ENCODE measurements at regions not wholly inside any gene's neighbourhood (a gene's known extent, or its start where the extent isn't known, plus 50 kb on each side); places are given as distances from the start of the nearest gene placed in this dataset.
"Not testable (repeated sequence)": the region's sequence is repeated elsewhere in the genome, so short reads cannot be mapped to it uniquely, and the experiment has no call there.

DNA sequence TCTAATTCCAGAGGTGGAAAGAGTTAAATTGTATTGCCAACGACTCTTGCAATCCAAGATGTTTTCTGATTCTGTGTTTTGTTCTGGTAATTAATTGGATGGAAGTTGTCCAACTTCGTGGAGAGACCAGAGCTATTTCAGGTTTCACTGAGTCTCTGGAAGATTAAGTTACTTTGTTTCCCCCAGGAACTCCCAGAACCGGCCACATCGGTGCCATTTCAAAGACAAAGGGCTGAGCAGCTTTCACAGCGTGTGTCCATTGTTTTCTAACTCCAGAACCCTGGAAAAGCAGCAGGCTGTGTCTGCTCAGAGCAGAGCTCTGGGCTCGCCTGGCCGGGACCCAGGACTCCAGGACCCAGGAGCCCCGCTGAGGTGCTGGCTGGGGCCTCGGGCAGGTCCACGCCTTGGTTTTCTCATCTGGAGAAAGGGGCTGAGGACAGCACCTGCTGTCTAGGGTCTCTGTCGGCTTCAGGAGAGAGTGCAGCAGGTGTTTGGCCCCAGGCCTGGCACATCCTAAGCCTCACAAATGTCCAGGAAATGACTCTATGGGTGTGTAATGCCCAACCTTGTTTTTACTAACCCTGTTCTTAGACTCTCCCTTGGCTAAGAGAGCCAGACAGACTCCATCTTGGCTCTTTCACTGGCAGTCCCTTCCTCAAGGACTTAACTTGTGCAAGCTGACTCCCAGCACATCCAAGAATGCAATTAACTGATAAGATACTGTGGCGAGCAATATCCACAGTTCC is 86.0 kb upstream of the SFSWAP start:
- DNase-seq: not testable (repeated sequence)

DNA sequence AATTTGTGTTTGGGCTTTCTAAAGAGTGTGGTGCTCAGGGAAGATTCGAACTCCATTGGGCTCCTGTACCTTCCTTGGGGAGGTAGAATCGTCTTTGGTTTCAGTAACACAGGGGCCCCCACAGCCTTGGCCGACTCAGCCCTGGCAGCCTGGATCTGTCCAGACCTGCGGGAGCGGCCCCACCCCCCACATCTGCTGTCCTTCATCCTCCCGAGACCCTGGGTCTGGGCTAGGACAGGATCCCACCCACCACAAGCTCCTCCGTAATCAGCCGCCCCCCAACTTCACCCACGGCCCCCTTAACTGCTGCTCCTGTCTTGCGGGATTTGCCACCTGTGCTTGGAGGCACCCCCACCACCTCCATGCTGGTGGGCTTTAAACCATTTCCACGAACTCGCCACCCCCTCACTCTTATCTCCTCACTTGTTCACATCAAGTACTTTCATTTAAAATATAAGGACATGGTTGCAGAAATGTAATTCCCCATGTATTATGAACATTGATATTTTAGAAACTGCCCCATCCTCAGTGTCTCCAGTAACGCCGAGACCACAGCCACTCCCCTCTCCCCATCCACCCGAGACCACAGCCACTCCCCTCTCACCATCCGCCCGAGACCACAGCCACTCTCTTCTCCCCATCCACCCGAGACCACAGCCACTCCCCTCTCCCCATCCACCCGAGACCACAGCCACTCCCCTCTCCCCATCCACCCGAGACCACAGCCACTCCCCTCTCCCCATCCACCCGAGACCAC is 84.7 kb upstream of the SFSWAP start:
- not testable (repeated sequence) for DNase-seq

DNA sequence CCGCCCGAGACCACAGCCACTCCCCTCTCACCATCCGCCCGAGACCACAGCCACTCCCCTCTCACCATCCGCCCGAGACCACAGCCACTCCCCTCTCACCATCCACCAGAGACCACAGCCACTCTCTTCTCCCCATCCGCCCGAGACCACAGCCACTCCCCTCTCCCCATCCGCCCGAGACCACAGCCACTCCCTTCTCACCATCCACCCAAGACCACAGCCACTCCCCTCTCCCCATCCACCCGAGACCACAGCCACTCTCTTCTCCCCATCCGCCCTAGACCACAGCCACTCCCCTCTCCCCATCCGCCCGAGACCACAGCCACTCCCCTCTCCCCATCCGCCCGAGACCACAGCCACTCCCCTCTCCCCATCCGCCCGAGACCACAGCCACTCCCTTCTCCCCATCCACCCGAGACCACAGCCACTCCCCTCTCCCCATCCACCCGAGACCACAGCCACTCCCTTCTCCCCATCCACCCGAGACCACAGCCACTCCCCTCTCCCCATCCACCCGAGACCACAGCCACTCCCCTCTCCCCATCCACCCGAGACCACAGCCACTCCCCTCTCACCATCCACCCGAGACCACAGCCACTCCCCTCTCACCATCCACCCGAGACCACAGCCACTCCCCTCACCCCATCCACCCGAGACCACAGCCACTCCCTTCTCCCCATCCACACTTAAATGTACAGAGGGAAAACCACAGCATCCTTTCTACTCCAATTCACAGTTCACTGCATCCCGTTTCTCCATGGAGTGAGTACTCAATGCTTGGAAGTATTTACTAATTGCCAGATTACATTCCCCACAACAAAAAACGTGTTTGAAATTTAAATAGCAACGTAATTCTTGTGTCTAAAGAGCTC is 83.5 kb upstream of the SFSWAP start:
- peak; percentile 64 for DNase-seq

DNA sequence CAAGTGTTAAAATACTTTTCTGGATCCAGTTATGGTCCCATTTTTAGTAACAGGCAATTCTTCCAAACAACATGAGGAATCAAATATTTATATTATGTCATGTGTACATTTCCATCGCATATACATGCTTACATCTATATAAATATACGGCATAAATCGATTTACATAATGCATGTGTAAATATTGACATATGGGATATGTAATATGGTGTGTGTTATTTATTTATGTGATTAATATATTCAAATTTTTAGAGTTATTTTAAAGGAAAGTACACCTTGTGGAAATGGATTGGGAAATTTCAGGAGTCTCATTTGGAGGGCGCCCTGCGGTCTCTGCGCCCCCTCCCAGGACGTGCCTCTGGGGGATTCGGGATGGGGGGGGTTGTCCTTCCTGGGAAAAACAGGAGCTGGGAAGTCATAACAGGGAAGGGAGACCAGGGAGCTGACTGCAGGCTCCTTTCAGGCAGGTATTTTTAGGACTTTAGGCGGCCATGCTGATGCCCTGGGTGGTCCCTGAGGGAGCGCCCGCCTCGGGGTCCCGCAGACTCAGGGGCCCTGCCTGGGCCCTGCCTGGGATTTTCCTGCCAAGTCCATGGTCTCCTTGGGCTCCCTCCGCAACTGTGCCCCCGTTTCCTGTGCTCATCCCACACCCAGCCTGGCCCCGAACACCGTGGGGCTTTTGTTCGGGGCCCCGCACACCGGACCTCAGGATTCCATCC is 82.7 kb upstream of the SFSWAP start:
- DNase-seq: no peak

DNA sequence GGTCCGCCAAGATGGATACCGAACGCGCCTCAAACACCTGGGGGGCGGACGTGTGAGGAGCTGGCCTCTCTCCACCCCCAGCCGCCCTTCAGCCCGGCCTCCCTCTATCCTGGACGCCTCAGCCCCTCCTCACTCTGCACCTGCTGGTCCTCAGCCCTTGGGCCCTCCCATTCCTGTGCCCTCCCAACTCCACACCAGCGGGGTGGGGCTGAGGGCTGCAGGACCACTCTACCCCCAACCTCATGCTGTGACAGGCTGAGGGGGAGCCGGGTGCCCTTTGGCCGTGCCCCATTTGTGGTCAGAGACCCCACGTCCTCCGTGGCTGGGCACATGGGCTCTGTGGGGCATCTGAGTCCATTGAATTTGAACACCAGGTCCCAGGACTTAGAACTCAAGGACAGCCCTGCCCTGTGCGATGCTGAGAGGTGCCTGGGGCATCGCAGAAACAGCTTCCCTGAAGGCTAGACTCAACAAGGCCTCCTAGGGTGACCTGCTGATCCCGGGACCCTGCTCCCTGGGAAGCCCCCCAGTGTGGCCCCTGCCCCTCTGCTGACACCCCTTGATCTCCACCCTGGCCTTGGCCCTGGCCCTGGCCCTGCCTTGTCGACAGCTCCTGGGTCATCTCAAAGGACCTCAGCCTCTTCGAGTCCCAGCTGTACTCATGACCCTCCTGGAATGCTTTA is 82.0 kb upstream of the SFSWAP start:
- DNase-seq: no peak

DNA sequence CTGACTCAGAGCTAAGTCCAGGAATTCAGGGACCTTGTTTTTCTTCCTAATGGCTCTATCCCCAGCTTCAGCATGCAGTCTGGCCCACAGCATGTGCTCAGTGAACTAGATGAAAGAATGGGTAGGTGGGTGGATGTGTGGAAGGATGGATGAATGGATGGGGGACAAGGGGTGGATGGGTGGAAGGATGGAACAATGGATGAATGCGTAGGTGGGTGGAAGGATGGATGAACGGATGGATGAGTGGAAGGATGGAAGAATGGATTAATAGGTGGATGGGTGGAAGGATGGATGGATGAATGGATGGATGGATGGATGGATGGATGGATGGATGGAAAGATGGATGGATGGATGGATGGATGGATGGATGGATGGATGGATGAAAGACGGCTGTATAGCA is 79.7 kb upstream of the SFSWAP start:
- no peak for DNase-seq

DNA sequence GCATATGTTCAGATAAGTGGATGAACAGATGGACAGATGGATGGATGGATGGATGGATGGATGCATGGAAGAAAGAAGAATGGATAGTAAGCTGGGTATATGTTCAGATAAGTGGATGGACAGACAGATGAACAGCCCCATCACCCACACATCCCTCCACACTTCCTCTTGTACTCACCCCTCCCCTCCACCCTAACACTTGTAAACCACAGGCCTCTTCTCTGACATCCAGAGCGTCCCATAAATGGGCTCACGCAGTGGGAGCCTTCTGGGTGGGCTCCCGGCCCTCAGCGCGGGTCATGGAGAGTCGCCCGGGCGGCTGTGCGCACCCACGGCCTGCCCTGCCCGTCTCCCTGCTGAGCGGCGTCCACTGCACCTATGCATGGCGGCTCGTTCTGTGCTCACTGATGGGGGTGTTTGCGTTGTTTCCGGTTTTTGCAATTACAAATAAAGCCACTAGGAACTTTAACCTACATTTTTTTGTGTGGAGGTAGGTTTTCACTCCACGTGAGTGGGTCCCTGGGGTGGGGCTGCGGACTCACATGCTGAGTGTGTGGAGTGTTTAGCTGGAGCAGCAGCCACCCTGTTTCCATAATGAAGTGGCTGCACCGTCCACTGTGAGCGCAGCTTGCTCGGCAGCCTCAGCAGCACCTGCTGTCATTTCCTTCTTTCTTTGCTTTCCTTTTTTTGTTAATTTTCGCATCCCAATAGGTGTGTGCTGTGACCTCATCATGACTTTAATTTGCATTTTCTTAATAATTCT is 78.8 kb upstream of the SFSWAP start:
- DNase-seq: peak; percentile 9

DNA sequence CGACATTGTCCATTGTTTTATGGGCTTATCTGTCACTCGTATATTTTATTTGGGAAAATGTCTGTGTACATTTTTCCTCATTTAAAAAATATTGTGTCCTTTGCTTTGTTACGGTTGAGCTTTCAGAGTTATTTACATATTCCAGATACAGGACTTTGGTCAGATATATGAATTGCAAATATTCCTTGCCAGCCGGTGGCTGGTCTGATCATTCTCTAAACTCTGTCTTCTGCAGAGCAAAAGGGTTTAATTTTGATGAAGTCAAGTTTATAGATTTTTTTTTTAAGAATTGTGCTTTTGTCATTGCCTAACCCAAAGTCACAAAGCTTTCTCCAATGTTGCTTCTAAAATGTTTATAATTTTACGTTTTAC is 78.3 kb upstream of the SFSWAP start:
- not testable (repeated sequence) for DNase-seq

DNA sequence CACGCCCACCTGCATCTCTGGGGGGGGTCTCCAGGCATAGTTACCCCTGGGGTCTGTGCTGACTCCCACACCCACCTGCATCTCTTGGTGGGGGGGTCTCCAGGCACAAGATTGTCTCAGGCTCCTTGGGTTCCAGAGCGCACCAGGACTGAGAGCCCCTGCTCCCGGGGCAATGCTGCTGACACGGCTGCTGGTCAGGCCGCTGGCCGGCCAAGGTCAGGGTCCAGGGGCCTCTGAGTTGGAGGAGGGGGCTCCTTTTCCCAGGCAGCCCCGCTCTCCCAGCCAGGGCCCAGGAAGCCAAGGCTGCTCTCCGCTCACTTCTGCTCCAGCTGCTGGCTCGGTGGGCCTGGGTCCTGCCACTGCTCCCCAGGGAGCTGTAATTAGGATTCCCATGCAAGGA is 77.3 kb upstream of the SFSWAP start:
- DNase-seq: not testable (repeated sequence)

DNA sequence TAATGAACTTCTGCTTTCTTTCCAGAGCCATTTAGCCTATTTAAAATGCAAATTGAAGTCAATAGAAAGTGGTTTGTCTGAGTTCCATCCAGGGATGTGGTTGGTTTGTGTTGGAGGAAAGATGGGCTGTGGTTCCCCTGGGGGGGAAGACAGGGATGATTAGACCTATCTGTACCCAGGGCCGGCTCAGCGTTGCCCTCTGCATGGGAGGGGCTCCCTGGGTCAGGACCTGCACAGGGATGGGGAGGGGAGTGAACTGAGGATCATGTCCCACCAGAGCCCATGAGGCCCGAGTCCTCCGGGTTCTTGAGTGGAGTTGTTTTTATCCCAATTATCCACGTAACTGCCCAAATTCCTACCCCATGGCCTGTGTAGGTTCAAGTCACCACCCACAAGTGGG is 76.9 kb upstream of the SFSWAP start:
- peak; percentile 72 for DNase-seq

DNA sequence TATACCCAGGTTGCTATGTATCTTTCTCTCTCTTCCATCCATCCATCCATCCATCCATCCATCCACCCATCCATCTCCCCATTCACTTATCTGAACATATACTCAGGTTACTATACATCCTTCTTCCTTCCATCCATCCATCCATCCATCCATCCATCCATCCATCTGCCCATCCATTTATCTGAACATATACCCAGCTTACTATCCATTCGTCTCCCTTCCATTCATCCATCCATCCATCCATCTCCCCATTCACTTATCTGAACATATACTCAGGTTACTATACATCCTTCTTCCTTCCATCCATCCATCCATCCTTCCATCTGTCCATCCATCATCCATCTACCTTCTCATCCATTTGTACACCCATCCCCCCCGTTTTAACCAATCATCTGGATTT is 75.9 kb upstream of the SFSWAP start:
- not testable (repeated sequence) for DNase-seq

DNA sequence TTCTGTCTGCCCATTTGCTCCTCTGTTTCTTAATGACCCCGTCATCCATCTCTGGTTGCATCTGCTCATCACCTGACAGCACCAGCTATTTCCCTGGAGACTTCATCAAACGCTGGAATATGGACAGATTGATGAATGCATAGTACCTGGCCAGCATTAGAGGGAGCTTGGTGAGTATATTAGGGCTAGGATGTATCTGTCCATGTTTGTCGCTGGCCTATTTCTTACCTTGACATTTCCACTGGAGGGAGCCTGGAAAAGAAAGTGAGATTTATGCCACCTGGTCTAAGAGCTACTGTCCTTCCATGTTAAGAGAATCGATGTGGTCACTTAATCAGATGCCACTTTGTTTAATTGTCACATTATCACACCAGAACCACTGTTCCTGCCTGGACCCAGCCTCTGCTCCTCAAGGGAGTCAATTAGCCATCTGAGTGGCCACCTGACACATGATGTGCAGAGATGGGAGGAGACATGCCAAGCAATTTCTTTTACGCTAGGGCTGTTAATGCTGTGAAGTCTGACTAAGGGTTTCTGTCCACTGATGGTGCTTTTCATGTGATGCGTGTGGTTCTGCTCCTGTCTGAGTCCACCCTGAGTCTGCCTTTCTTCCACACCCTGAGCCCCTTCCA is 75.3 kb upstream of the SFSWAP start:
- DNase-seq: no peak

DNA sequence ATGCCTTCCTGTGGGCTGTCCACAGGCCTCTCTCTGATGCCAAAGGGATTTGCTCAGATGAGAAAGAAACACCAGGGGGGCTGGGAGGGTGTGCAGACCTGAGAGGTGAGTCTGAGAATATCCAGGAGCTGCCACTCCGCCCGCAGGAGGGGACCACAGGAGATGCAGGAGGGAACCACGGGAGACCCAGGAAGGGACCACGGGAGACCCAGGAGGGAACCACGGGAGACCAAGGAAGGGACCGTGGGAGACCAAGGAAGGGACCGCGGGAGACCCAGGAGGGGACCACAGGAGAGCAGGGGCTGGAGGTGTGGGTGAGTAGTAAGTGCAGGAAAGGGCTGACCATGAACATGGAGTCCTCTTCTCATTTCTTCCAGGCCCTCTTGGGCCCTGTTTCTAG is 74.6 kb upstream of the SFSWAP start:
- DNase-seq: no peak

DNA sequence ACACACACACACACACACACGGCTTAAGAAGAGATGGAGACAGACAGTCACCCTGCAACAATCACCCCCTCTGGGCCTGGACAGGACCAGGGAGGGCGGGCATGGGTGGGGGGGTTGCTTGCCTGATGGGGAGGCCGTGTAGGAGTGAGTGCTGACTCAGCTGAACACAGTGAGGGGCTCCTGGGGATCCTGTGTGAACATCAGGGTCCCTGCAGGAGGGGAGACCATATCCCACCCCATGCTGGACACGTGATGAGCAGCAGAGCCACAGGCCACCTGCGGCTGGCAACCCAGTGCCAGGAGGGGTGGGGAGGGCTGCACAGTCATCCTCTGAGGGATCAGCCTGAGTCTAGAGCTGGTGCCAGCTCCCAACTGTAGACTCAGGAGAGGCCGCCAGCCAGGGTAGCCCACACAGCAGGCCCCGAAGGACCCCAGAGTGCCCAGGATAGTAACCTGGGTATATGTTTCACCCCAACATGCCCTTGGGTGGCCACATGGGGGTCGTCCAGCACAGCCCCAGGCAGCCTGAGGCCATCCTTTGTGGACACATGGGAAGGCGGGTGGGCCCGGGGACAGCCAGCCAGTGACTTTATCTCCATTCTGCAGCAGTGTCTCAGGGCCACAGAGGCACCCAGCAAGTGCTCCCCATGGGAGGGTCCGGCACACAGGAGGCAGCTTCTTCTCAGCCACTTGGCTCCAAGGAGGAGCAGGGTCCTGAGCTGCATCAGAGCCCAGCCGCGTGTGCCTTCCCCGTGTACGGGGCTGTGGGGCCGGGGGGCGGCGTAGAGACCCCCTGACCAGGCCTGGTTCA is 73.7 kb upstream of the SFSWAP start:
- DNase-seq: no peak

DNA sequence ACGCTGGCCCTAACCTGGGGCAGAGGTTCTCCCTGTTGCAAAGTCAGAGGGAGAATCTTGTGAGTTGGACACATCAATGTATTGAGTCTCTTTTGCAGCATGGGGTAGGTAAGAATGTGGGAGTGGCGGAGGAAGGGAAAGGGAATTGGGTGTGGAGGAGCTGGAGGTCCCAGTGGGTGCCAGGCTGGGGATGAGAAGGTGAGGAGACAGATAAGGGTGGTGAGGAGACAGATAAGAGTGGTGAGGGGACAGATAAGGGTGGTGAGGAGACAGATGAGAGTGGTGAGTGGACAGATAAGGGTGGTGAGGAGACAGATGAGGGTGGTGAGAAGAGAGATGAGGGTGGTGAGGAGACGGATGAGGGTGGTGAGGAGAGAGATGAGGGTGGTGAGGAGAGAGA is 72.9 kb upstream of the SFSWAP start:
- DNase-seq: no peak

DNA sequence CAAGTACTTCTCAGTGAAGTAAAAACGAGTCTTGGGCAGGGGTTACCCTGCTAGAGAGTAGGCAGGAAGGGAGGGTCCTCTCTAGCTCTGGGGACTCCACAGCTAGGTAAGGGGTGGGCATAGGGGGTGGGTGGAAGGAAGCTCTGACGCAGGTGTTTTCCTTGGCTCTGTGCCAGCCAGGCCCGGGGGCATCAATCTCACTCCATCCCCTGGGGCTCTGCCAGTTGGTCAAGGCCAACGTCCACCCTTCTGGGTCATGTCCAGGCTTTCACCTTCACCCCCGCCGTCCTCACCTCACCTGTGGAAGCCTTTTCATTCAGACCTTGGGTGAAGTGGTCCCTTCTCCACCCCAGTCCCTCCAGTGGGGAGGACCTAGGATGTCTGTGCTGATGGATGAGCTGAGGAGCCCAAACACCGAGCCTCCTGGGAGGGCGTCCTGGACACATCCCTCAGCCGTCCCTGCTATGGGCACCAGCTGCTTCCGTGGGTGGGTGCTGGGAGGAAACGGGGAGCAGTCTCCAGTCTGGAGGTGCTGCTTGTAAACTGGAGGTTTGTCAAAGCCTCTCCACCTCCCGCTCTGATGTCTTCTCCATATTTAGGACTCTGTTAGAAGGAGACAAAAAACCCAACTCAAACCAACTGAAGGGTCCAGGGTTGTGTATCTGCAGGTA is 71.5 kb upstream of the SFSWAP start:
- no peak for DNase-seq

DNA sequence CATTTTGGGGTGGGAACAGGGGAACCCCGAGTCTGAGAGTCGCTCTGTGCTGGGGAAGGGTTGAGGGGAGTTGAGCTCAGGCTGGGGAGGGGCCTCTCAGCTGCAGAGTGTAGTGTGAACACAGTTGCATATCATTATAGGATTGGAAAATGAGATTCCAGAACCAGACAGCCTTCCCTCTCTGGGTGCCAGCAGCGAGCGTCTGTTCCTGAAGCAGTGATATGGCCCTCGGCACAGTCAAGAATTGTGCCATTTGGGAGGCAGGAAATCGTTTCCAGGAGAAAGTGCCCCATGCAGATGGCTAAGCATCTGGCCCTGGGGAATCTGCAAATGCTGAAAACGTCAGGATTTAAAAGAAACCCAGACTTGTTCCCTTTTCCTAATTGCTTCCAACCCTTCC is 70.4 kb upstream of the SFSWAP start:
- no peak for DNase-seq

DNA sequence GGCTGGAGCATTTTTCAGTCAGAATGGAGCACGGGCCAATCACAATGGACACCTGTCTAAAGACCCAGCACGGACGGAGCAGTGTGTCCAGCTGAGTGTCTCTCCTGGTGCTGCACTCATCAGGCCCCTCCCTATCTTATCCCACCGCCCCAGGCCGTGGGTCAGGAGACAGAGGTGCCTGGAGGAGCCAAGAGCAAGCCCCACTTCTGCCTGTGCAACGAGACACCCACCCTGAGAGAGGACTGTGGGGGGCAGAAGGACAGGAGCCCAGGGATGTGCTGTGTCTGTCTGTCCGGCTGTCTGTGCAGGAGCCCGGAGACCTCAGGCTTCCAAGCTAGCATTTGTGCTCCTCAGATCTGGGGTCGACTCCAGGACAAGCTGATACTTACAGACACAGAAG is 69.6 kb upstream of the SFSWAP start:
- no peak for DNase-seq

DNA sequence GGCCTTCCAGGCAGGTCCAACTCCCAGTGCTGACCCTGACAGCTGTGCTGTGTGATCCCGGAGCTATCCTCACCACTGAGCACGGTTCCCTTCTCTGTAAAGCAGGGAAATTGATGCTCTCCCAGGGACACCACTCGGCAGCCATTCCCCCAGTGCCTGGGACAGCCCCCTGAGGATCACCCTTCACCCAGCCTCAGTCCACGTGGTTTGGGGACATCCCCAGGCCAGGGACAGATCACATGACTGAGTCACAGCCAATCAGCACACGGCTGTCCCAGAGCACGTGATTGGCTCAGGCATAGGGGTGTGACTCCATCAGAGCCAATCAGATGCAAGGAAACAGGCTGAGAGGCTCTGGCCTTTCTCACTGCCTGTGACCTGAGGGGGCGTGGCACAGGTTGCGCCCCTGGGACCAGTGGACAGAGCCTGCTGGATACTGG is 68.8 kb upstream of the SFSWAP start:
- no peak for DNase-seq

DNA sequence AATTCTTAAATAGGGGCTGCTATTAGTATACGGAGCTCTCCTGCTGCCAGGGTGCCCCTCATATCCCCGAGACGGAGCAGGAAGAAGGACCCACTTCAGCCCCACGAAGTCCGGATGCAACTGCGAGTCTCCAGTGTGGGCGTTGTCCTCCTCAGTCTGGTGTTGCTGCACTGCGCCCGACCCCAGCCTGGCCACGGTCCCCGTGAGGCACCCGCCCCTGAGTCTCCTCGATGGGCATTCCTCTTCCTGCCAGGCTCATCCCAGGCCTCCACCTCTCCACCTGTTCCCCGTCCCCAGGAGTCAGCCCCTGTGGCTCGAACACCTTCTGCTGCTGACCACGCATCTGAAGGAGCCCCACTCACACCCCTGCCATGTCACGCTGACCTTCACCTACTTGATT is 68.1 kb upstream of the SFSWAP start:
- no peak for DNase-seq
